Motor neuron (in vitro differentiated cells): ENCODE measurements at regions not wholly inside any gene's neighbourhood (a gene's known extent, or its start where the extent isn't known, plus 50 kb on each side); places are given as distances from the start of the nearest gene placed in this dataset.
A peak's percentile ranks its signal among the peaks of the same experiment; 100 is the strongest.

Experiments
- ATAC-seq, 8 experiments: fragments of 200-7000 bp; cut with Tn5 transposase; replicated peaks in 6 of 8; 2 replicates each; pipeline ENCODE4 v1.8.0; 2021; ENCODE audit warnings: mild to moderate bottlenecking in 8 of 8, moderate library complexity in 8 of 8
- H3K27ac ChIP-seq, 2 donors: fragments of 250-450 bp; sonication (Bioruptor Pico); 2 replicates each; pipeline ENCODE4 v1.9.0; 2021; ENCODE audit warnings: antibody characterized with exemption in 2 of 2, mild to moderate bottlenecking in 2 of 2, moderate library complexity in 1 of 2
- H3K4me1 ChIP-seq, 2 donors: fragments of 250-450 bp; sonication (Bioruptor Pico); replicated peaks in 1 of 2; 2 replicates each; pipeline ENCODE4 v1.6.1; 2021; ENCODE audit warnings: antibody characterized with exemption in 2 of 2, mild to moderate bottlenecking in 2 of 2, moderate library complexity in 1 of 2
- H3K4me3 ChIP-seq, 5 donors: fragments of 250-450 bp; sonication (Bioruptor Pico); 2 replicates each; pipeline ENCODE4 v1.9.0; 2021; ENCODE audit warnings: antibody characterized with exemption in 5 of 5, mild to moderate bottlenecking in 5 of 5, moderate library complexity in 4 of 5
- WGBS, 10 experiments: fragments of 450-650 bp; shearing (Covaris generic); methylation state at CpG; one replicate each; pipeline ENCODE4 v1.0.0; 2022; 5-methylcytosine and 5-hydroxymethylcytosine counted together
- in situ Hi-C, 9 experiments: fragments of 400-800 bp; cut with MboI; loops; one replicate each; pipeline ENCODE4 v1.15.0; 2021; ENCODE audit warnings: low sequenced_read_pairs in 9 of 9, low pct_unique_long_range_greater_than_20kb in 2 of 9; ENCODE audit not compliant: unreplicated experiment in 9 of 9

DNA sequence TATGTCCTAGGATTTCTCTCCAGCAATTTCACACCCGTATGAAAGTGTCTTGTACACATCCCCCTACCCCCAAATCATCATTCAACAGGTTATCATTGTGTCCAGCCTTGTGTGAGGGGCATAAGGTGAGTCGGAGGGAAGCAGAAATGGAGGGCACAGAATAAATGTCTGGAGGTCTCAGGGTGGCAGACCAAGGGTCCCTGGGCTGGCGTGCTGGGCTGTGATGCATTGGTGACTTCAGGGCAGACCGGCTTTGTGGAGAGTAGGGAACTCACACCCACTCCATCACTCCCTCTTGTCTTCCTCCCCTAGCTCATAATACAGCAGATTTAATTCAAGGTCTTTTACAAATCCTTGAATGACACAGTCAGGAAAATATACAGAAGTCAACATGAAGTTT lies 191.7 kb upstream of the PMEPA1 start:
- in situ Hi-C loops = no loop called here
- H3K27ac ChIP-seq = no peak overlapping the region
- WGBS, 10 experiments = 60 to 88% (median 65%) methylated on average over 1 to 2 of the region's 4 CpGs; no CpG with 5 or more reads in 7 of the 10 experiments
- ATAC-seq = no peak
- no peaks in the 10 kb centered on the region for H3K4me1 ChIP-seq
- no peak overlapping the region for H3K4me3 ChIP-seq

DNA sequence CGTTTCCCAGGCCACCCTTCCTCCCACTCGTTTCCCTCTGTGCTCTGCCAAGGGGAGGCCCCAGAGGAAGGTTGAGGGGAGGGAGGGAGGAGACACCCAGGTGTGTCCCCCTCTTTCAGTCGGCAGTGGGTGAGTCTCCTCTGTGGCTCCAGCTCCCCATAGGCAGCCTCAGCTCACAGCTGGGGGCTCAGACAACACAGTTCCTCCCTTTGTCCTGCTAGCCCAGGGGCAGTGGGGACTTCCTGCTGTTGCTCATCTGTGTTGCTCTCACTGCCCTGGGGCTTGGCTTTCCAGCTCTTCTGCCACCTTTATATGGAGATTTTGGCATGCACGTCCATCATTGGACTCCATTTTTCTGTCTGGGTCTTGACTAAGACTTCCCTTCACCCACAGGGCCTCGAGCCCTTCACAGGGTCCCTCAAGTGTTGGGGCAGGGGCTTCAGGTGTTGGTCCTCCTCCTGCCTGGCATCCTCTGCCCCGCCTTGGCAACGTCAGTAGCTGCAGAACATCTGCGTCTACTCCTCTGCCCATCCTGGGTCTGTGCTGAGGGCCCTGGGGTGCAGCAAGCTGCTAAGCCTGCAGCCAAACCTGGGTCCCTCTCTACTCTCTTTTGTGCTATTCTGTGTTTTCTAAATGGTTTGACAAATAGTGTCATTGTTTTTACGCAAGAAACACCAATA lies 190.6 kb upstream of the PMEPA1 start:
- no peak overlapping the region for H3K27ac ChIP-seq
- in situ Hi-C loops = no loop called here
- H3K4me1 ChIP-seq = no peaks in the 10 kb centered on the region
- no peak for ATAC-seq
- no peak overlapping the region for H3K4me3 ChIP-seq
- 40 to 100% (median 80%) methylated on average over 1 to 5 of the region's 9 CpGs for WGBS, 10 experiments

- H3K4me3 ChIP-seq = no peak overlapping the region
- no peaks in the 10 kb centered on the region for H3K4me1 ChIP-seq
- WGBS, 10 experiments = 20 to 100% (median 46%) methylated on average over 1 to 4 of the region's 7 CpGs; no CpG with 5 or more reads in 4 of the 10 experiments
- no peak overlapping the region for H3K27ac ChIP-seq
- no peak for ATAC-seq
- in situ Hi-C loops = no loop called here
These were observed 189.7 kb upstream of the PMEPA1 start for GRCh38 chr20:57899554-57899953.

DNA sequence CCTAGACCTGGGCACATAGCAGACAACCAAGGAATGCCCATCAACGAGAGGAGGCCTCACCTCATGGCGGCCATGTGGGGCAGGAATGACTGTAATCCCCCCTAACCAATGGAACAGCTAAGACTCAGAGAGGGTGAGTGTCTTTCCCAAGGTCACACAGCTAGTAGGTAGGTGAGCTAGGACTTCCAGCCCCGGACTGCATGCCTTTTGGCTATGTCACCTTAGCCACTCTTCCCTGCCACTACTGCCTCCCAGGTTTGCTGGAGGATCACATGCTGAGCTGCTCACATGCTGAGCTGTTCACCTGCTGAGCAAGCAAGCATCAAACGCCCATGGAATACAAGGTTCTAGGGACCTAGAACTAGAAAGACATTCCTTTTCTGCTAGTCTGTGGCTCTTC lies 188.5 kb upstream of the PMEPA1 start:
- H3K4me3 ChIP-seq = no peak overlapping the region
- WGBS, 10 experiments = 20 to 90% (median 71%) methylated on average over 1 to 2 of the region's 4 CpGs; no CpG with 5 or more reads in 4 of the 10 experiments
- no peak overlapping the region for H3K27ac ChIP-seq
- ATAC-seq = no peak
- peaks cover 0 to 4% of the 10 kb centered on the region in 2 donors for H3K4me1 ChIP-seq
- in situ Hi-C loops = no loop called here

GRCh38 chr20:57897891-57898290 lies 188.1 kb upstream of the PMEPA1 start:
- H3K4me3 ChIP-seq = no peak overlapping the region
- in situ Hi-C loops = no loop called here
- no peak overlapping the region for H3K27ac ChIP-seq
- H3K4me1 ChIP-seq = peaks cover 0 to 8% of the 10 kb centered on the region in 2 donors
- WGBS, 10 experiments = 87 to 100% (median 98%) methylated on average over 1 to 4 of the region's 4 CpGs; no CpG with 5 or more reads in 6 of the 10 experiments
- ATAC-seq = no peak

- ATAC-seq = no peak
- in situ Hi-C loops = no loop called here
- peaks cover 0 to 8% of the 10 kb centered on the region in 2 donors for H3K4me1 ChIP-seq
- WGBS, 10 experiments = 83 to 98% (median 93%) methylated on average over 3 to 8 of the region's 18 CpGs; no CpG with 5 or more reads in 5 of the 10 experiments
- no peak overlapping the region for H3K27ac ChIP-seq
- H3K4me3 ChIP-seq = no peak overlapping the region
These were observed 187.5 kb upstream of the PMEPA1 start for GRCh38 chr20:57897156-57897874.

GRCh38 chr20:57896563-57896962 lies 186.7 kb upstream of the PMEPA1 start:
- ATAC-seq = no peak
- Histone ChIP-seq H3K4me3 (no peak overlapping the region), H3K27ac (no peak overlapping the region), H3K4me1 (peaks cover 0 to 8% of the 10 kb centered on the region in 2 donors)
- in situ Hi-C loops = no loop called here
- 71 to 81% (median 76%) methylated on average over 1 to 6 of the region's 6 CpGs; no CpG with 5 or more reads in 6 of the 10 experiments for WGBS, 10 experiments

DNA sequence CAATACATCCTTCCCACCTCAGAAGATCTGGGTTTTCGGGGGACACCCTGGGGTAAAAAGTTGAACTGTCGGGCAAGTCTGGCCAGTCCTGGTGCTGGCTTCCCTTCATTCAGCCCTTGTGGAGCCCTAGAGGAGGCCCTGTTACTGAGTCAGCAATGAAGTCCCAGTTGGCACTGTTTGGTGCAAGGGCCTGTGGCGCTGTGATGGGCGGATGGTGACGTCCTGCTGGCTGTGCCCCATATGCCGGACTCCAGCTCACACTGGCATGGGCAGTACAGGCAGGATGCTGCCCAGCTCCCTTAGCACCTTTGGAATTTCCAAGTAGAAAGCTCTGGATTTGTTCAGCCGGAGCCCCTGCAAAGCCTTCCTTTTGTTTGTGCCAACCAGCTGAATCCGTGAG lies 186.2 kb upstream of the PMEPA1 start:
- Histone ChIP-seq H3K4me1 (peaks cover 0 to 11% of the 10 kb centered on the region in 2 donors), H3K4me3 (no peak overlapping the region), H3K27ac (no peak overlapping the region)
- in situ Hi-C loops = no loop called here
- WGBS, 10 experiments = 20 to 85% (median 69%) methylated on average over 1 to 4 of the region's 8 CpGs; no CpG with 5 or more reads in 5 of the 10 experiments
- ATAC-seq = no peak

GRCh38 chr20:57895161-57895855 lies 185.5 kb upstream of the PMEPA1 start:
- in situ Hi-C loops = no loop called here
- ATAC-seq = no peak
- Histone ChIP-seq H3K4me3 (no peak overlapping the region), H3K27ac (no peak overlapping the region), H3K4me1 (peaks cover 0 to 18% of the 10 kb centered on the region in 2 donors)
- 20 to 100% (median 75%) methylated on average over 1 to 5 of the region's 9 CpGs; no CpG with 5 or more reads in 4 of the 10 experiments for WGBS, 10 experiments

DNA sequence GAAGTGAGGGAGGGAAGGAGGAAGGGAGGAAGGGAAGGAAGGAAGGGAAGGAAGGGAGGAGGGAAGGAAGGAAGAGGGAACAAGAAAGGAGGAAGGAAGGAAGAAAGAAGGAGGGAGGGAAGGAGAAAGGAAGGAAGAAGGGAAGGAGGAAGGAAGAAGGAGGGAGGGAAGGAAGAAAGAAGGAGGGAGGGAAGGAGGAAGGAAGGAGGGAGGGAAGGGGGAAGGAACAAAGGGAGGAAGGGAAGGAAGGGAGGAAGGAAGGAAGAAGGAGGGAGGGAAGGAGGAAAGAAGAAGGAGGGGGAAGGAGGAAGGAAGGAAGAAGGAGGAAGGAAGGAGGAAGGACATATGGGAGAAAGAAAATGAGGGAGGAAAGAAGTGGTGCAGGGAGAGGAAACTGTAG lies 184.7 kb upstream of the PMEPA1 start:
- in situ Hi-C loops = no loop called here
- H3K27ac ChIP-seq = no peak overlapping the region
- peaks cover 0 to 23% of the 10 kb centered on the region in 2 donors for H3K4me1 ChIP-seq
- H3K4me3 ChIP-seq = no peak overlapping the region
- ATAC-seq = no peak

- Histone ChIP-seq H3K27ac (no peak overlapping the region), H3K4me1 (peaks cover 0 to 23% of the 10 kb centered on the region in 2 donors), H3K4me3 (no peak overlapping the region)
- in situ Hi-C loops = no loop called here
- ATAC-seq = no peak
- 40 to 100% (median 87%) methylated on average over 1 to 5 of the region's 10 CpGs; no CpG with 5 or more reads in 1 of the 10 experiments for WGBS, 10 experiments
These were observed 184.3 kb upstream of the PMEPA1 start for GRCh38 chr20:57894096-57894495.

- in situ Hi-C loops = no loop called here
- Histone ChIP-seq H3K4me3 (no peak overlapping the region), H3K4me1 (peaks cover 0 to 23% of the 10 kb centered on the region in 2 donors), H3K27ac (no peak overlapping the region)
- ATAC-seq = peak in 5 of 8 experiments; percentile 43 to 79 (median 64)
- 80 to 93% (median 91%) methylated on average over 1 to 9 of the region's 16 CpGs; no CpG with 5 or more reads in 5 of the 10 experiments for WGBS, 10 experiments
These were observed 183.7 kb upstream of the PMEPA1 start for GRCh38 chr20:57893366-57893999.

DNA sequence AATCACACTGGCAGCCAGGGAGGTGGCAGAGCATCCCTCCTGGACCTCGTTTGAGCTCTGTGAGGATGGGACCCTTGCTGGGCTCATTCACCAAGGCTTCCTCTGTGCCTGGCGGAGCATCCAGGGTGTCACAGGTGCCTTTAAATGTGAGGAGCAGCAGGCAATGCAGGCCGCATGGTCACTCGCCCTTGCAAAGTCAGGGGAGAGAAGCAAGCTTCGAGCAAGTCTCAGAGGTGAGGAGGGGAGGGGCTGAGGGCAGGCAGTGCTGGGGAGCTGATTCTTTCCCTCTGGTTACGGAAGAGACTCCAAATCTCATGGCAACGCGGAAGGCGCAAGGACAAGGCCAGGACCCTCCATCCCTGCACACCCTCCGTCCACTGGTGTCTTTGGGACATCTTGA lies 182.7 kb upstream of the PMEPA1 start:
- Histone ChIP-seq H3K27ac (no peak overlapping the region), H3K4me3 (no peak overlapping the region), H3K4me1 (peaks cover 0 to 23% of the 10 kb centered on the region in 2 donors)
- in situ Hi-C loops = no loop called here
- 75 to 91% (median 80%) methylated on average over 2 to 4 of the region's 10 CpGs; no CpG with 5 or more reads in 6 of the 10 experiments for WGBS, 10 experiments
- ATAC-seq = no peak
